ENCODE measurements at regions not wholly inside any gene's neighbourhood (a gene's known extent, or its start where the extent isn't known, plus 50 kb on each side); places are given as distances from the start of the nearest gene placed in this dataset.

DNA sequence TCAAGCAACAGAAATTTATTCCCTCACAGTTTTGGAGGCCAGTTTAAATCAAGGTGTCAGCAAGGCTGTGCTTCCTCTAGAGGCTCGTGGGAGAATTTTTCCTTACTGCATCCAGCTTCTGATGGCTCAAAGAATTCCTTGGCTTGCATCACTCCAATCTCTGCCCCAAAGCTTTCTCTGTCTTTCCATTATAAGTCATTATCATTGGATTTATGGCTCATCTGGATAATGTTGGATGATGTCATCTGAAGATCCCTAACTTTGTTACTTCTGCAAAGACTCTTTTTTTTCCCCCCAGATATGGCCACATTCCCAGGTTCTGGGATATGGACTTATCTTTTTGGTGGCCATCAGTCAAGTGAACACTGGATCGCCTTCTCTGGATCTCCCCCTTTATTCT lies 146.3 kb upstream of the B3GAT2 start:
- H3K27ac ChIP-seq, result no peak overlapping the region

GRCh38 chr6:71103641-71104040 lies 146.8 kb upstream of the B3GAT2 start:
- H3K36me3 ChIP-seq, result no peaks in the 10 kb centered on the region
- no peak overlapping the region for H3K27ac ChIP-seq
- TF ChIP-seq, protein P1, sequence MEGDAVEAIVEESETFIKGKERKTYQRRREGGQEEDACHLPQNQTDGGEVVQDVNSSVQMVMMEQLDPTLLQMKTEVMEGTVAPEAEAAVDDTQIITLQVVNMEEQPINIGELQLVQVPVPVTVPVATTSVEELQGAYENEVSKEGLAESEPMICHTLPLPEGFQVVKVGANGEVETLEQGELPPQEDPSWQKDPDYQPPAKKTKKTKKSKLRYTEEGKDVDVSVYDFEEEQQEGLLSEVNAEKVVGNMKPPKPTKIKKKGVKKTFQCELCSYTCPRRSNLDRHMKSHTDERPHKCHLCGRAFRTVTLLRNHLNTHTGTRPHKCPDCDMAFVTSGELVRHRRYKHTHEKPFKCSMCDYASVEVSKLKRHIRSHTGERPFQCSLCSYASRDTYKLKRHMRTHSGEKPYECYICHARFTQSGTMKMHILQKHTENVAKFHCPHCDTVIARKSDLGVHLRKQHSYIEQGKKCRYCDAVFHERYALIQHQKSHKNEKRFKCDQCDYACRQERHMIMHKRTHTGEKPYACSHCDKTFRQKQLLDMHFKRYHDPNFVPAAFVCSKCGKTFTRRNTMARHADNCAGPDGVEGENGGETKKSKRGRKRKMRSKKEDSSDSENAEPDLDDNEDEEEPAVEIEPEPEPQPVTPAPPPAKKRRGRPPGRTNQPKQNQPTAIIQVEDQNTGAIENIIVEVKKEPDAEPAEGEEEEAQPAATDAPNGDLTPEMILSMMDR (IDR thresholded peaks at IDR 0.05), result no peak
- H3K4me3 ChIP-seq (ENCODE audit: low read depth in 1 of 2, low read length in 1 of 2), result no peak overlapping the region
- no peaks in the 10 kb centered on the region for H3K9me3 ChIP-seq
- H3K4me1 ChIP-seq (ENCODE audit: control insufficient read depth in 1 of 2, insufficient read depth in 1 of 2, low read depth in 1 of 2, low read length in 1 of 2), result peaks cover 24 to 28% of the 10 kb centered on the region in 2 experiments
- no peaks in the 10 kb centered on the region for H3K27me3 ChIP-seq

More for the DNA sequence above, 146.3 kb upstream of the B3GAT2 start:
- Histone ChIP-seq H3K36me3 (no peaks in the 10 kb centered on the region), H3K4me1 (ENCODE audit: control insufficient read depth in 1 of 2, insufficient read depth in 1 of 2, low read depth in 1 of 2, low read length in 1 of 2) (peaks cover 24 to 25% of the 10 kb centered on the region in 2 experiments), H3K9me3 (no peaks in the 10 kb centered on the region), H3K4me3 (ENCODE audit: low read depth in 1 of 2, low read length in 1 of 2) (no peak overlapping the region), H3K27me3 (no peaks in the 10 kb centered on the region)
- TF ChIP-seq, protein P1 (IDR thresholded peaks at IDR 0.05), result no peak

DNA sequence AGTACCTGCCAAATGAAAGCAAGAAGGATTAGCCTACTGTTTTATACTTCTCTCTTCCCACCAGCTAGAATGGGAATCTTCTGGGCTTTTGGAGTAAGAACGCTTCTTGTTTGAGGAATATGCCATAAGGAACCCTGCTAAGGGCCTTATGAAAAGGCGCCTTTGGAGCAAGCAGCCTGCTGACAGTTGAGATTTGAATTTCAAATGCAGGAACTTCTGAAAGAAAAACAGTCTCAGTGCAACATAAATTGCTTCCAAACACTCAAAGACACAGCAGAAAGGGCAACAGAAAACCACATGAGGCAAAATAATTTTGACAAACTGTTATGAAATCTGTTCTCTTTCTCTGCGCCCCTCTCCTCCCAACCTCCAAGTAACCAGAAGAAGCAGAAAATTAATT lies 149.4 kb upstream of the B3GAT2 start:
- H3K4me3 ChIP-seq (ENCODE audit: low read depth in 1 of 2, low read length in 1 of 2), result no peak overlapping the region
- no peaks in the 10 kb centered on the region for H3K9me3 ChIP-seq
- no peaks in the 10 kb centered on the region for H3K27me3 ChIP-seq
- peak overlapping the region; percentile 49 for H3K27ac ChIP-seq
- no peaks in the 10 kb centered on the region for H3K36me3 ChIP-seq
- peaks cover 24 to 28% of the 10 kb centered on the region in 2 experiments for H3K4me1 ChIP-seq (ENCODE audit: control insufficient read depth in 1 of 2, insufficient read depth in 1 of 2, low read depth in 1 of 2, low read length in 1 of 2)
- TF ChIP-seq, protein P1 (IDR thresholded peaks at IDR 0.05), result no peak

- Histone ChIP-seq H3K4me3 (ENCODE audit: low read depth in 1 of 2, low read length in 1 of 2) (no peak overlapping the region), H3K36me3 (no peaks in the 10 kb centered on the region), H3K4me1 (ENCODE audit: control insufficient read depth in 1 of 2, insufficient read depth in 1 of 2, low read depth in 1 of 2, low read length in 1 of 2) (peaks cover 24 to 28% of the 10 kb centered on the region in 2 experiments), H3K9me3 (no peaks in the 10 kb centered on the region), H3K27me3 (no peaks in the 10 kb centered on the region), H3K27ac (no peak overlapping the region)
- TF ChIP-seq, protein P1 (IDR thresholded peaks at IDR 0.05), result no peak
Measured at GRCh38 chr6:71107911-71108420, 151.1 kb upstream of the B3GAT2 start.

DNA sequence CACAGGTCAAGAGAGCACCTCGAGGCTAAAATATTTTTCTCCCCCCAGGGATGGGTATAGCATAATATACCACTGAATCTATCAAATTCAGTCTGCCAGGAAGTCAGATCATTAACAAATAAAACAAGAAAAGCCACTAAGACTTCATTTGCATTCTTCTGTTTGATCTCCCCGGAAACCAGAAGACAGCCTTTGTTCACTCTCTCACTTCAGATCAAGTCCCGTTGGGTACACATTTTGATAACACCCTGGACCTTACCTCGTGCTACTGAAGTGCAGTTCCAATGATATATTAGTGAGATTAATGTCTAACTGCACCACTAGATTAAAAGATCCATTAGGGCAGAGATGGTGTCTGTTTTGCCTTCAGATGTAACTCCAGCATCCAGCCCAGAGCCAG lies 157.7 kb upstream of the B3GAT2 start:
- Histone ChIP-seq H3K4me1 (ENCODE audit: control insufficient read depth in 1 of 2, insufficient read depth in 1 of 2, low read depth in 1 of 2, low read length in 1 of 2) (peaks cover 17 to 21% of the 10 kb centered on the region in 2 experiments), H3K9me3 (peaks cover 4% of the 10 kb centered on the region), H3K27me3 (no peaks in the 10 kb centered on the region), H3K36me3 (no peaks in the 10 kb centered on the region), H3K27ac (peak overlapping the region; percentile 66), H3K4me3 (ENCODE audit: low read depth in 1 of 2, low read length in 1 of 2) (no peak overlapping the region)
- TF ChIP-seq, protein P1 (IDR thresholded peaks at IDR 0.05), result no peak
